Vagina (tissue), 2 donors: ENCODE measurements at regions not wholly inside any gene's neighbourhood (a gene's known extent, or its start where the extent isn't known, plus 50 kb on each side); places are given as distances from the start of the nearest gene placed in this dataset.
"Not testable (repeated sequence)": the region's sequence is repeated elsewhere in the genome, so short reads cannot be mapped to it uniquely, and the experiment has no call there.

Experiments used
- DNase-seq, 2 donors: peaks; one replicate each; pipeline ENCODE4 v3.0.0-alpha.2; 2017; ENCODE audit errors: extremely low spot score in 2 of 2
- H3K27ac ChIP-seq: fragments of 200-600 bp; sonication (generic); one replicate; pipeline ENCODE4 v1.5.1; 2019
- H3K27me3 ChIP-seq: fragments of 200-600 bp; sonication (generic); one replicate; pipeline ENCODE4 v1.5.1; 2019
- H3K36me3 ChIP-seq, 2 donors: fragments of 200-600 bp; sonication (generic); one replicate each; pipeline ENCODE4 v1.5.1; 2017 to 2019
- H3K4me1 ChIP-seq: fragments of 200-600 bp; sonication (generic); one replicate; pipeline ENCODE4 v1.5.1; 2019
- H3K4me3 ChIP-seq, 2 donors: fragments of 200-600 bp; sonication (generic); 1 replicate in 1 of 2; 2 replicates in 1 of 2; pipeline ENCODE4 v1.5.1; 2016 to 2019
- H3K9me3 ChIP-seq: fragments of 200-600 bp; sonication (generic); one replicate; pipeline ENCODE4 v1.5.1; 2019
- intact Hi-C: fragments of 100-400 bp; cut with DNase I; formaldehyde crosslinking; loops from one replicate; pipeline ENCODE4 v1.15.1; 2023

DNA sequence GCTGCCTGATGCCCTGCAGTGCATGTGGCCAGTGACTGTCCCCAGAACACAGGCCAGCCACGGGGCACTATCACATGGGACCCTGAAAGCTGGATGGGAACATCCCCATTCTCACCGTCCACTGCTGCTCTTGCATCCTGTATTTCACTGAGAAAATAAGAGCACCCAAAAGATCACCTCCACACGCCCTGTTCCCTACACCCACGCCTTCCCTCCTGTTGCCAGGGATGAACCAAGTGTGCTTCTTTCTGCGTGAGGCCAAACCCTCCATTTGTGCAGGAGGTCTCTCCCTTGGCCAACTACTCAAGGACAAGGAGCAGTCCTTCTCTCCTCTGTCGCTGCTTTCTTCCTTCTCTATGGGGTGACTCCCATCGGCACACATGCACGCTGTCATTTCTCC lies 118.3 kb downstream of the LRRC37A3 start:
- H3K9me3 ChIP-seq, H3K4me1 ChIP-seq, DNase-seq, intact Hi-C loops, H3K27ac ChIP-seq, H3K27me3 ChIP-seq, H3K4me3 ChIP-seq: not testable (repeated sequence)
- H3K36me3 ChIP-seq, result peaks cover 0 to 18% of the 10 kb centered on the region in 2 donors

DNA sequence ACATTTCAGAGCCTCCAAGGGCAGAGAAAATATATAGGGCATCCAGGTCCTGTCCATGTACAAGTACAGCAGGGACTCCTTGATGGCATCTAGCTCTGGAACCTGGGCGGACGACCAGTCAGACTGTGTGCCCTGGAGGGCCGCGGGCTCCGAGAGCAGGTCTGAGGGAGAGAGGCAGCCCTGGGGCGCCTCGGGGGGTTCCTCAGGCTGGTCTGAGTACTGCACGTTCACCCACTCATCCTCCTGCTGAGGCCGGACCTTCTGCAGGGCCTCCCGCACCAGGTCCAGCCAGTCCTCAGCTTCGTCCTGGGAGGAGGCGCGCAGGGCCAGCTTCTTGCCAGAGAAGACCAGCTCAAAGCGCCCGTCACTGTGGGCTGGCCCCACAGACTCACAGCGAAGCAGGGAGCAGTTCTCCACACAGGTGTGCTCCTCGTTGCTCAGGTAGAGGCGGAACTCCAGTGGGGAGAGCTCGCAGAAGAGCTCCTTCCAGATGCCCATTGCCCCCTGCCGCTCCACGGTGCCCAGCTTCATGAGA lies 118.8 kb downstream of the LRRC37A3 start:
- not testable (repeated sequence) for DNase-seq
- H3K36me3 ChIP-seq, result peaks cover 0 to 18% of the 10 kb centered on the region in 2 donors

DNA sequence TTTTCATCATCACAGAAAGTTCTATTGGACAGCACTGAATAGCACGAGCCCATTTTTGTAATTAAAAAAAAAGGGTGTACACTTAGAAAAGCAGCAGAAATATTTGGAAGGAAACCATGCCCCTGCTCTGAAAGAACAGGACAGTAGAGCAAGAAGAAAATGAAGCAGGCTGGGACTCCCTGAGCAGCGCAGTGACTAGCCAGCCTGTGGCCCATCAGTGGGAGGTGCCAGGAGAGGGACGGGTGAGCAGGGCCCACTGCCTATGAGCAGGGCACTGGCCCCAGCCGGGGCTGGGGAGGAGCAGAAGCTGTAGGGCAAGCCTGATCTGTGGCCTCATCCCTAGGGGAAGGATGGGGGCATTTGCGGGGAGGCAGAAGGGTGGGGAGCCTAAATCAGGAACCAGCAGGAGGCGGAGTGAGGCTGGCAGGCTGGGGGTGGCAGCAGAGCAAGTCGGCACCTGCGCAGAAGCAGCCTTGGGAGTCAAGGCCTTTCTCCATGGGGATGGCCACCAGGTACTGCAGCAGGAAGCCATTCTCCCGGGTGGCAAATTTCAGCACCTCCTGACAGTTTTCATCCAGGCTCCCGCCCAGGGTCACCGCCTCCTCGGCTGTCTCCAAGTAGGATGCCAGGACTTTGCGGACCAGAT lies 119.6 kb downstream of the LRRC37A3 start:
- H3K9me3 ChIP-seq, DNase-seq, H3K27ac ChIP-seq, H3K4me1 ChIP-seq, H3K27me3 ChIP-seq, H3K4me3 ChIP-seq, intact Hi-C loops: not testable (repeated sequence)
- H3K36me3 ChIP-seq, result peaks cover 0 to 18% of the 10 kb centered on the region in 2 donors

More for the DNA sequence above, 118.8 kb downstream of the LRRC37A3 start:
- H3K4me3 ChIP-seq, intact Hi-C loops, H3K27ac ChIP-seq, H3K9me3 ChIP-seq, H3K27me3 ChIP-seq, H3K4me1 ChIP-seq: not testable (repeated sequence)

DNA sequence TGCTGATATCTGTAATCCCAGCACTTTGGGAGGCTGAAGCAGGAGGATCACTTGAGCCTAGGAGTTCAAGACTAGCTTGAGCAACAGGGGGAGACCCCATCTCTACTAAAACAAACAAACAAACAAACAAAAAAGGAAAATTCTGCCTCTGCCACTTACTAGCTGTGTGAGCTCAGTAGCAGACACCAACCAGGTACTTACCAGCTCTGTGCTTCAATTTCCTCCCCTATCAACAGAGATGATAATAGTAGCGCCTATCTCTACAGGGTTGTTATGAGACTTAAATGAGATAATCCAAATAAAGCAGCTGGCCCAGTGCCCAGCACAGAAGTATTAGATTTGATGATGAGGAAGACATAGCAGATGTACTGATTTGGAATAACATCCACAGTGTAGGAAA lies 120.3 kb downstream of the LRRC37A3 start:
- H3K4me1 ChIP-seq, intact Hi-C loops, H3K9me3 ChIP-seq, DNase-seq, H3K27ac ChIP-seq, H3K4me3 ChIP-seq, H3K27me3 ChIP-seq: not testable (repeated sequence)
- peaks cover 0 to 18% of the 10 kb centered on the region in 2 donors for H3K36me3 ChIP-seq

DNA sequence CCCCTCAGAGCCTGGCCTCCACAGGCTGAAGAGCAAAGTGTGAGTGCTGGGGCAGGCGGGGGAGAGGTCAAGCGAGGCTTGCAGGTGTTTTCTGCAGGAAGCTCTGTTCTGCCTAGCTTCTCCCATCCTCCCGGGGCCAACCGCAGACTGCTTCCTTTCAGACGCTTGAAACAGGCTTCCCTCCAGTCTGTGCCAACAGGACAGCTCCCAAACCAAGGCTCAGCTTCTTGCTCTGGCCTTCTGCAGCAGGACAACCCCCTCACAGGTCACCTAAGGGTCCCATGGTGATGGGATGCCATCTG lies 120.8 kb downstream of the LRRC37A3 start:
- H3K9me3 ChIP-seq, DNase-seq, H3K27me3 ChIP-seq, intact Hi-C loops, H3K27ac ChIP-seq, H3K4me1 ChIP-seq, H3K4me3 ChIP-seq: not testable (repeated sequence)
- H3K36me3 ChIP-seq, result peaks cover 0 to 18% of the 10 kb centered on the region in 2 donors

DNA sequence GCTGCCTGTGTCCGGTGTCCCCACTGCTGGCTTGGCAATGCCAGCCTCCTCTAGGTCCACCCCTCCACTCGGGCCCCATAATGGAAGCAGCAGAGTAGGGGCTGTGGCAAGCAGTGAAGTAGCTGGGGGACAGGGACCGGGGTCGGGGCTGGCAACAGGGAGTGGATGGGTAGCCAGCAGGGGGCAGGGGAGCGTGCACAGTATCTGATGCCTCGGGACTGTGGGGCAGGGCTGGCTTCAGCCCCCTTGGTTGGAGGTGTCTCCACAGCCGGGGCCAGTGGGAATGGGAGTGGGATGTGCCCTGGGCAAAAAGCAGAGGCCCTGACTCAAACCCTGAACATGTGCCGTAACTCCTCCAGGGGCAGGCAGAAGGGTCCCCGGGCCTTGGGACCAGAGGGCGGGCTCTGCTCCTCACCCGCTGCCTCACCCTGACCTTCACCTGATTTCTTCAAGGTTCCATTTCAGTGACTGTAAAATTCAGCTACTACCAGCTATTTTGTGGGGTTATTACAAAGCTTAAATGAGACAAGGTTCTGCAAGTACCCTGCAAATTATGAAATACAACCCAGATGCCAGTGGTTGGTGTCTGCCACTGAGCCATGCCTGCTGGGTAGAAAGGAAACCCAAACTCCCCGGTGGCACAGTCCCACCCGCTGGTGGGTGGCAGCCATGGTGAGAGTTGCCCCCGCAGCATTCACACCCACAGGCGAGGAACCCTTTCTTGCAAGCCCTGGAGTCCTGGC lies 121.4 kb downstream of the LRRC37A3 start:
- H3K9me3 ChIP-seq, DNase-seq, intact Hi-C loops, H3K27ac ChIP-seq, H3K4me1 ChIP-seq, H3K27me3 ChIP-seq, H3K4me3 ChIP-seq: not testable (repeated sequence)
- peaks cover 0 to 15% of the 10 kb centered on the region in 2 donors for H3K36me3 ChIP-seq

- H3K27ac ChIP-seq, H3K27me3 ChIP-seq, H3K4me1 ChIP-seq, intact Hi-C loops, DNase-seq, H3K4me3 ChIP-seq, H3K9me3 ChIP-seq: not testable (repeated sequence)
- peaks cover 0 to 14% of the 10 kb centered on the region in 2 donors for H3K36me3 ChIP-seq
Measured at GRCh38 chr17:64795342-64795741, 123.9 kb downstream of the LRRC37A3 start.

GRCh38 chr17:64794548-64795274 lies 124.6 kb downstream of the LRRC37A3 start:
- H3K27me3 ChIP-seq, H3K4me3 ChIP-seq, H3K4me1 ChIP-seq, H3K27ac ChIP-seq, intact Hi-C loops, DNase-seq, H3K9me3 ChIP-seq: not testable (repeated sequence)
- peaks cover 0 to 12% of the 10 kb centered on the region in 2 donors for H3K36me3 ChIP-seq

DNA sequence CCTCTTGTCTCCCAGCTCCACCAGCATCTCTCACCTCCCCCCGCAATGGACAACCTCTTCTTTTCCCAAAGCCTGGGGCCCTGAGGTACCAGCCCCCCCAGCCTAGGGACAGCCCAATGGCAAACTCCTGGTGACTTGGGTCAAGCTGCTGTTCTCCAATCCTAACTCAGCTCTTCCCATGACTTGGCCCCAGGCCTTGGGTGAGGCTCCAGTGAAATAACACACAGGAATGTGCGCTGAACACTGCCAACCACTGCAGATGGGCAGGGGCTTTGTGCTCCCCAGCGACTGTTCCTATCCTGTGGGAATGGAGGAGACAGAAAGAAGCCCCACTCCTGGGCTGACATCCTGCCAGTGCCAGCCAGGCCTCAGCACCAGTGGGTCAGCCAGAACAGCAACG lies 125.2 kb downstream of the LRRC37A3 start:
- DNase-seq, H3K4me1 ChIP-seq, H3K4me3 ChIP-seq, intact Hi-C loops, H3K9me3 ChIP-seq, H3K27ac ChIP-seq, H3K27me3 ChIP-seq: not testable (repeated sequence)
- peaks cover 0 to 12% of the 10 kb centered on the region in 2 donors for H3K36me3 ChIP-seq
